ENCODE measurements at regions not wholly inside any gene's neighbourhood (a gene's known extent, or its start where the extent isn't known, plus 50 kb on each side); places are given as distances from the start of the nearest gene placed in this dataset.

GRCh38 chr6:167658106-167658505 lies 168.6 kb upstream of the AFDN start:
- TF ChIP-seq, protein P1, sequence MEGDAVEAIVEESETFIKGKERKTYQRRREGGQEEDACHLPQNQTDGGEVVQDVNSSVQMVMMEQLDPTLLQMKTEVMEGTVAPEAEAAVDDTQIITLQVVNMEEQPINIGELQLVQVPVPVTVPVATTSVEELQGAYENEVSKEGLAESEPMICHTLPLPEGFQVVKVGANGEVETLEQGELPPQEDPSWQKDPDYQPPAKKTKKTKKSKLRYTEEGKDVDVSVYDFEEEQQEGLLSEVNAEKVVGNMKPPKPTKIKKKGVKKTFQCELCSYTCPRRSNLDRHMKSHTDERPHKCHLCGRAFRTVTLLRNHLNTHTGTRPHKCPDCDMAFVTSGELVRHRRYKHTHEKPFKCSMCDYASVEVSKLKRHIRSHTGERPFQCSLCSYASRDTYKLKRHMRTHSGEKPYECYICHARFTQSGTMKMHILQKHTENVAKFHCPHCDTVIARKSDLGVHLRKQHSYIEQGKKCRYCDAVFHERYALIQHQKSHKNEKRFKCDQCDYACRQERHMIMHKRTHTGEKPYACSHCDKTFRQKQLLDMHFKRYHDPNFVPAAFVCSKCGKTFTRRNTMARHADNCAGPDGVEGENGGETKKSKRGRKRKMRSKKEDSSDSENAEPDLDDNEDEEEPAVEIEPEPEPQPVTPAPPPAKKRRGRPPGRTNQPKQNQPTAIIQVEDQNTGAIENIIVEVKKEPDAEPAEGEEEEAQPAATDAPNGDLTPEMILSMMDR (IDR thresholded peaks at IDR 0.05 in 8 of 11, conservative IDR thresholded peaks at IDR 0.05 in 3 of 11): no peak
- TF ChIP-seq POLR2AphosphoS5 (IDR thresholded peaks at IDR 0.05) (no peak), POLR2A (IDR thresholded peaks at IDR 0.05) (no peak)
